ENCODE measurements at regions not wholly inside any gene's neighbourhood (a gene's known extent, or its start where the extent isn't known, plus 50 kb on each side); places are given as distances from the start of the nearest gene placed in this dataset.

DNA sequence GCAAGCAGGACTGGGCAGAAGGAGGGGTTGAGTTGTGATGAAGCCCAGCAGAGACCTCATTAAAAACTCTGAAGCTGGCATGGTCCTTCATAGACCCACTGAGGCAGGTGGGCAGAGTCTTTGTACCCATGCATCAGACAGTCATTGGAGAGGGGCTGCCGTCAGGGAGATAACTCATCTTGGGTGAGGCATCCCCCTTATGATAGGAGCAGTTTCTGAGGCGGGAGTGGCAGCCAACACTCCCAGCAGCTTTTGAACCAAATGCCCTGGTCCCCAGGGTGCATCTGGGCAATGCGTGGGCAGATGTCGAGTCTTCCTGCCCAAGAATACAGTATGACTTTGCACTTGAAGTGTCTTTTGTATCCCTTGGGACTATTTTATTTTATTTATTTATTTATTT is 68.1 kb downstream of the HTR5A start:
- in situ Hi-C loops (cut with HindIII; ENCODE audit: low sequenced_read_pairs), result no loop called here

GRCh38 chr7:155141562-155141961 is 71.4 kb downstream of the HTR5A start:
- in situ Hi-C loops (cut with HindIII; ENCODE audit: low sequenced_read_pairs), result no loop called here

DNA sequence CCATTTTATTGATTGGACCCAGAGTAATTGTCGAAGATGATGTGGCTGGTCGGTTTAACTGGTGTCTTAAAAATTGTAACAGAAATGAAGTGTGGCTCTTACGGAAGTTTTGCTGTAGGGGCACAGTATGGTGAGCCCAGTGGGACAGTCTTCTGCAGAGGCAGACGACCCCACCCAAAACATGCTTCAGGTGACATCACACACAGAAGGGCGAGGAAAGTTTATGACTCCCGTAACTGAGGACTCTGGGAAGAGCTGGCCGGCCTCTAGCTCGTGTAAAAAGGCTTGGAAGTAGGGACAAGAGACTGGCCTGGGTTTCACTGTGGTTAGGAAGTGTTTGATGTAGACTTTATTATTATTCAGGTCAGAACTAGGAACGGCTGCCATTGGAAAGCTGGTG is 73.3 kb downstream of the HTR5A start:
- in situ Hi-C loops (cut with HindIII; ENCODE audit: low sequenced_read_pairs), result no loop called here

DNA sequence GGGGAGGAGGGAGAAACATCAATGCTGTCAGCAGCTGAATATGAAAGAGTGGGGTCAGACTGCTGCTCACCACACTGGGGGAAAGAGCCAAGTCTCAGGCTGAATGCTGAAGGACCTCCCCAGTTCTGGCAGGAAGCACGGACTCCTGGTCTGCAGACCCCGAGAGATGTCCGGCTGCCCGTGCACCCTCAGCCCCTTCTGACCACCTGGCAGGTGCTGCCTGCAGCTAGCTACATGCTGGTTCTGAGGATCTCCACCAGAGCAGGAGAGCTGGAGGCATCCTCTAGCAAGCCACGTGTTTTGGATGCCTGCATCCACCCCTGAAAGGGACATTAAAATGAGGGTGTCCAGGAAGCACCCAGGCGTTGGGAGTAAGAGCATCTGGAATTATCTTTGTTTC is 74.2 kb downstream of the HTR5A start:
- in situ Hi-C loops (cut with HindIII; ENCODE audit: low sequenced_read_pairs), result no loop called here

DNA sequence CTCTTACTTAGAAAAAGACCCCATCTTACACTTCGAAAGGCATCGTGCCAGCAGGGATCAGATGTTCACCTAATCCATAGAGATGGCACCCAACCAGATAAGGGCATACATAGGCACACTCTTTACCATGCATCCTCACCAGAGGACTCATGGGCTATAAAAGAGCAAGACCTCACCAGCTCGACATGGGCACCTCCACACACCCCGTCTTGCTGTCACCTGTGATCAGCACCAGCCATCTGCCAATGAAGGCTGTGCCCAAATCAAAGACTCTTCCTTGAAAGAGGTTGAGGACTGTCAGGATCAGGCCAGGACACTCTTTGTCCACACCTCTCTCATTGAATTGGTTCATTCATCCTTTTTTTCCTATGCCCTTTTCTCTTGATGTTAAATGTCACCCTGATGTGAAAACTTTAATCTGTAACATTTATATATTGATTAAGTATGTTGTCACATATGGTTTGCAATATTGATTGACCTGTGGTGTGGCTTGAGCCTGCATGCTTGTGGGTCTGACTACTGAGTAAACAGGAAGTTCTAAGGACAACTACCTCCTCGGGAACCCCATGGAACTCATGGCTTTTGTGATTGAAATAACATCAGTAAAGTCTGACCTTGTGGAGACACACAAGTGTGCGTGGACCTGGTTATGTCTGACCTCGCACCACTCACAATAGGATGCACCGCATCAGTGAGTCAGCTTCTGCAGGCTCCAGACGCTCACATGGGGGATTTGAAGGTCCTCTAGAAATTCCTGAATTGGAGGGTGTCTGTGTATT is 75.5 kb downstream of the HTR5A start:
- in situ Hi-C loops (cut with HindIII; ENCODE audit: low sequenced_read_pairs), result no loop called here

DNA sequence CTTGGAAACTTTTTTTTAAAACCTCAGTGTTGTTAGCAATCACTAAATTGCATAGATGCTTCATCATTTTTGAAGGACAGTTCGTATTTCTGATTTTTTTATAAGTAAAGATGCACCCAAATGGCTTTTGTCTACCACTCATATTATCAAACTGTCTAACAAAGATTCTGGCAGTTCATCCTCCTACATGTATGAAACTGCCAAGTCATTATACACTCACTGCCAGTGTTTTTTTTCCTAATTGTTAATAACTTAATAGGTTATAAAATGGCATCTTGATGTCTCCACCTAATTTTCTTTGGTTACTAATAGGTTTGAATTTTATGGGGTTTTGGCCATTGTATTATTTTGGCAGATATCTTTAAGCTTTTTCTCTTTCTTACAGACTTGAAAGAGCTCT is 77.0 kb downstream of the HTR5A start:
- in situ Hi-C loops (cut with HindIII; ENCODE audit: low sequenced_read_pairs), result no loop called here

- in situ Hi-C loops (cut with HindIII; ENCODE audit: low sequenced_read_pairs), result no loop called here
Observed at GRCh38 chr7:155147624-155148023, 77.5 kb downstream of the HTR5A start.

- in situ Hi-C loops (cut with HindIII; ENCODE audit: low sequenced_read_pairs), result no loop called here
Observed at GRCh38 chr7:155153676-155154075, 83.6 kb downstream of the HTR5A start.

DNA sequence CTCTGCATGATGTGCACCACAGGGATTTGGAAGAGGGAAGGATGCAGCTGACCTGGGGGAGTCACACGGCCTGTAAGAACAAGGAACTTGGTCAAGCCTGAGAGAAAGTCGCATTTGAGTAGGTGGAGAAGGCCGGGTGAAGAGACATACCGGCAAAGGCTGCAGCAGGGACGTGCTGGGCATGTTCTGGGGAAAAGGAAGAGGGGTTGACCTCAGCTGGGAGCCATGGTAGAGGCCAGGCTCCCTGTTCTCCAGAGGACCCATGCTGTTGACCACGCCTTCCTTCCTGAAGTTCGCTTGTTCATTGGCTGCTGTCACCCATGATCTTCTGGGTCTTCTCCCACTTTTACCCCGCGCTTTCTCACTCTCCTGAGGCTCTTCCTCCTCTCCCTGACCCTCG is 84.5 kb downstream of the HTR5A start:
- in situ Hi-C loops (cut with HindIII; ENCODE audit: low sequenced_read_pairs), result no loop called here

DNA sequence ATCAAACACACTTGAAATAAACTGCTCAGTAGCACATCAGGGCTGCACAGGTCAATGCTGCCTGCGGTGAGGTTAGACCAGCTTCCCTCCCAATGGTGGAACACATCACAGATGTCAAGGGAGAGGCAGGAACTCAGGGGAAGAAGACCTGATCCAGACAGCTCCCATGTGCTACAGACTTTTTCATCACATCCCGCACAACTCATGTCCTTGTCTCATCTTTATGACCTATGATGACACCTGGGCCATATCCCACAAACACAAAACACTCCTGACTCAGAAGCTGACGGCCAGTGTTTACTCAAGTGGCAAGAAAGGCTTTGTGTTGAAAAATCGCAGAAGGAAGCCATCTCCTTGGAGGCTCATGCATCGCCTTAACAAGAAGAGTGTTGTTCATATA is 91.6 kb downstream of the HTR5A start:
- in situ Hi-C loops (cut with HindIII; ENCODE audit: low sequenced_read_pairs), result no loop called here

GRCh38 chr7:155162422-155162821 is 92.3 kb downstream of the HTR5A start:
- in situ Hi-C loops (cut with HindIII; ENCODE audit: low sequenced_read_pairs), result no loop called here

DNA sequence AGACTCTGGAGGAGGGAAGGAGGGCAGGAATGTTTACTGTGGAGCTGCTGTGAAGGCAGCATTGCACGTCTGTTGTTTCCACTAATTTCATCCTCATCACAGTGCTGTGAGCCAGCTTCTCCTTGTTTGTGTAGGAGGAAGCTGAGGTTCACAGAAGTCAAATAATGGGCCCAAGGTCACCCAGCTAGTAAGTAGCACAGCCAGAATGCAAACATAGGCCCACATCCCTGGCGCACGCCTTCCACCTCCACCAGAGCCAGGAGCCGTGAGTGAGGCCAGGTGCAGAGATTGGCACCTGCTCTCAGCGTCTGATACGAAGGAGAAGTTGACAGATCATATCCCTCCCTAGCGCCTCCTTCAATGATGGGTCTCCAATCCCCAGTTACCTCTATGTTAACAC is 93.6 kb downstream of the HTR5A start:
- in situ Hi-C loops (cut with HindIII; ENCODE audit: low sequenced_read_pairs), result no loop called here

DNA sequence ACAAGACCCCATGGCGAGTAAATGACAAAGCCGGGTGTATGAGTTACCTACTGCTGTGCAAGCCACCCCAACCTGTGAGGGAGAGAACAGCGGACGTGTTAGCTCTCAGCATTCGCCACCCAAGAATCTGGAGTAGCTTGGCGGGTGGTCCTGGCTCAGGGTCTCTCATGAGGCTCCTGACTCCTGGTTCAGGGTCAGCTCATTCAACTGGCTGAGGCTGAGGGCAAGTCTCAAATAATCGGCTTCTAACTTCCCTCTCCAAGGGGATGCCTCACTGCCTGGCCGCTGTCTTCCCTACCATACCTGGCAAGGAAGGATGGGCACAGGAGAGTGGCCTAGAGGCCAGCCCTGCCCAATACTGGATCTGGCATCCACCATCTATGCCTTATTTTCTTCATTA is 94.2 kb downstream of the HTR5A start:
- in situ Hi-C loops (cut with HindIII; ENCODE audit: low sequenced_read_pairs), result no loop called here

DNA sequence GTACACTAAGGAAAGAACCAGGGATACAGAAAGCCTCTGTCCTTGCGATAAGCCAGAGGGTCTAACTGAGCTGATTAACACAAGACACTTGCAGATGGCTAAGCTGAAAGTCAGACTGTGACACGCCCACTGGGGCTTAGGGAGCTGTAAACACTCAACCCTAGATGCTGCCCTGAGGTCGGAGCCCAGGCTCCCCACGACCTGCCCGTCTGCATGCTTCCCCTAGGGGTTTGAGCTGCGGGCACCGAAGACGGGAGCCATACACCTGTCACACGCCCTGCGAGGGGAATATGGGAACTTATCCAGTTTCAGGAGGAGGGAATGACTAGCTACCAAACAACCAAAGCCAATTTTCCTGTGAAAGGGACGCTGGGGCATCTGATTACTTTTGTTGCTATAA is 96.0 kb downstream of the HTR5A start:
- in situ Hi-C loops (cut with HindIII; ENCODE audit: low sequenced_read_pairs), result no loop called here

- in situ Hi-C loops (cut with HindIII; ENCODE audit: low sequenced_read_pairs), result no loop called here
Observed at GRCh38 chr7:155166673-155167370, 96.7 kb downstream of the HTR5A start.

- in situ Hi-C loops (cut with HindIII; ENCODE audit: low sequenced_read_pairs), result no loop called here
Observed at GRCh38 chr7:155167706-155168365, 97.7 kb downstream of the HTR5A start.

DNA sequence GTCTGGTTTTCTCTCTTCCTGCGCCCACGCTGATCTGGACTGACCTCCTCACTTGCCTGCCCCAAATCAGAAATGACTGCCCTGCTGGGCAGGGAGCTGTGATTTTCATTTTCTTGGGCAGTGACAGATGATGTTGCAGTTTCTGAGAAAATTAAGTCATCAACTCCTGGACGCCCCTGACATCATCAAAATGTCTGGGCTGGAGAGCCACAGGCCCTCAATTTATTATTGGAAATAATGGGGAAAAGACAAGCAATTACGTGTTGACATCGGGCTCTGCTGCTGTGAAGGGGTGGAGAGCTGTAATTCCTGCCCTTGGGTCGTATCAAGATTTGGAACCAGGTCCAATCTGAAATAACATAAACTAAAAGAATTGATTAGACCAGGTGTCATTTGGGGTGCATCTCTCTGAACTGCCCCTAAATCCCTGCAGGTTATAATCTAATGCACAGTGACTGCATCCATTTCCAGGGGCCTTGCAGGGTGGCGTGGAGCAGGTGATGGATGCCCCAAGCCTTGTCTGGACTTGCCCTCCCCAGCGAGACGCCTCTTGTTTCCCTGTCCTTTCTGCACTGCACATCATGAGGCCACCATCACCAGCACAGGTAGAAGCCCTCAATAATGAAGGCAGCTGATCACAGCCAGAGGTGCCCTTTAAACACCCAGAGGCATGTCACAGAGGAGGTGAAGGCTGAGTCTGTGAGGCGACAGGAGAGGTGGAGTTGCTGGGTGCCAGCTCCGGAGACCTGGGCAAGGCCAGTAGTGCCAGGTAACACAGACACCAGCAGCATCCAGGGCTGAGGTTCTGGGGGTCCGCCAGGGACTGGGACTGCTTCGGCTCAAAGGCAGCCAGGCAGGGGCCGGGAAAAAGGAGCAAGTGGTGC is 98.7 kb downstream of the HTR5A start:
- in situ Hi-C loops (cut with HindIII; ENCODE audit: low sequenced_read_pairs), result no loop called here

- in situ Hi-C loops (cut with HindIII; ENCODE audit: low sequenced_read_pairs), result no loop called here
Observed at GRCh38 chr7:155169498-155170065, 99.5 kb downstream of the HTR5A start.

DNA sequence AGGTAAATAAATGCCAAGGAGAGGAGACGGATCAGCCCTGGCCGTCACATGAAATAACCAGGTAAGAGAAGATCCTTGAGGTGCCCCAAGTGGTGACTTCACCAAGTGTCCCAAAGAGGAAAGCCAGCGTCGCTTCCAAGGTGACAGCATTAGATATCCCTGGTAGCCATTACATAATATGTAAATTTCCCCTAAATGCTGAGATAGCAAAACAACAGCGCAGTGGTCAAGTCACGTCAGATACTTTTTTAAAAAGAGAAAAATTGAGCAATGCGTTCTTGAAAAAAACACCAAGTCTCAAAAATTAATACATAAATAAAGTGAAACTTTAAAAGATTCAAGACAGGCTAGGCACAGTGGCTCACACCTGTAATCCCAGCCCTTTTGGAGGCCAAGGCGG is 100.2 kb downstream of the HTR5A start:
- in situ Hi-C loops (cut with HindIII; ENCODE audit: low sequenced_read_pairs), result no loop called here

DNA sequence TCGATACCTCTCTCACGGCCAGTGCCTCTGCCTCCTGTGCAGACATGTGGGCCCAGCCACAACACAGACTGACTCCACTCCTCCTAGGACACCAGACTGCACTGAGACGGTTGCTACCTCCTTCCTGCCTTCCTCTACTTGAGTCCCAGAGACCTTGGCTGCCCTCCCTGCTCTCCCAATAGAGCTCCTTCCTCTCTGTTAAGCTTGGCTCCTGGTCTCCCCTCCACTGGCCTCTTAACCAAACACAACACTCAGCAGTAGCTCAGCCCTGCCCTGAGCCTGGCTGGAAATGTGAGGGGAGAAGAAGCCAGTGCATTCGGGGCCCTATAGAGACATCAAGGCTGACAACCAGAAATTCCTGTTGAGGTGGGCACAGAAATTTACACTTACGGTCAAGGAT is 102.0 kb downstream of the HTR5A start:
- in situ Hi-C loops (cut with HindIII; ENCODE audit: low sequenced_read_pairs), result no loop called here

DNA sequence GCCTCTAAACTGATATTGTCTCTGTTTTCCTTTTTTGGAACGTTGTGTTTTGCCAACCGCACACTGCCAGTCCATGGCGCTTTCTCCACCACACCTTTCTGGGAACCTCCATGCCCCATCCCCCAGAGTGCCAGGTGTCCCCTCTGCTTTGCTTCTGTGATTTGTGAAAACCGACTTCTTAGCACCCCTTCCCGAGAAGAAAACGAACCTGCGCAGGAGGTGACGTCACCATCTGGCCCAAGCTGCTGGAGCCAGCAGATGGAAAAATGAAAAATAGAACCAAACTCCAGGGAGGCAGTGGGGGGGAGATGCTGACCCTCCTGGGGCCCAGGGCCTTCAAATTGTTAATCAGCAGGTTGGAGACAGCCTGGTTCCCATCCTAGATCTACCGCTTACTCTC is 103.8 kb downstream of the HTR5A start:
- in situ Hi-C loops (cut with HindIII; ENCODE audit: low sequenced_read_pairs), result no loop called here

Measured in DLD1 (cell line).